PC-3 (cell line): ENCODE measurements at regions not wholly inside any gene's neighbourhood (a gene's known extent, or its start where the extent isn't known, plus 50 kb on each side); places are given as distances from the start of the nearest gene placed in this dataset.

ENCODE experiments used
- ATAC-seq: fragments of 200-7000 bp; cut with Tn5 transposase; 2 replicates; pipeline ENCODE4 v1.9.1; 2020; ENCODE audit warnings: mild to moderate bottlenecking, moderate library complexity
- BruUV-seq: library from RNA; stranded (reverse); fragments of 400-500 nt; replicated peaks from 2 replicates; lab custom pipeline; 2021; lab: Mats Ljungman, UMichigan
- CTCF ChIA-PET: fragments of 300-600 bp; sonication (Branson Sonifier 250); formaldehyde crosslinking; loops from one replicate; lab custom pipeline; 2022; ENCODE audit warnings: antibody characterized with exemption; lab: Charles Lee
- POLR2A ChIA-PET: fragments of 300-600 bp; sonication (Branson Sonifier 250); formaldehyde crosslinking; loops from one replicate; lab custom pipeline; 2022; ENCODE audit warnings: antibody characterized with exemption; ENCODE audit not compliant: unreplicated experiment; lab: Charles Lee
- DNase-seq: peaks from one replicate; pipeline ENCODE4 v3.0.0-alpha.2; 2015
- H2AFZ ChIP-seq: fragments of 300-600 bp; sonication (generic); 2 replicates; pipeline ENCODE4 v1.6.0; 2016; ENCODE audit warnings: antibody characterized with exemption, low read length
- H3F3A ChIP-seq: fragments of 300-600 bp; sonication (generic); one replicate; pipeline ENCODE4 v1.6.0; 2017; ENCODE audit warnings: antibody characterized with exemption, low read length, control low read depth, mild to moderate bottlenecking; ENCODE audit not compliant: unreplicated experiment
- H3K27ac ChIP-seq: fragments of 300-600 bp; sonication (generic); 2 replicates; pipeline ENCODE4 v1.5.1; 2016; ENCODE audit warnings: mild to moderate bottlenecking, low read length
- H3K27me3 ChIP-seq: fragments of 300-600 bp; sonication (generic); 2 replicates; pipeline ENCODE4 v1.6.1; 2016; ENCODE audit warnings: low read length, mixed read lengths
- H3K36me3 ChIP-seq: fragments of 300-600 bp; sonication (generic); 2 replicates; pipeline ENCODE4 v1.6.1; 2016; ENCODE audit warnings: low read depth, mixed run types, low read length, mixed read lengths
- H3K4me1 ChIP-seq: fragments of 300-600 bp; sonication (generic); 2 replicates; pipeline ENCODE4 v1.5.1; 2016; ENCODE audit warnings: low read length; ENCODE audit not compliant: insufficient read depth
- H3K4me2 ChIP-seq: fragments of 300-600 bp; sonication (generic); 2 replicates; pipeline ENCODE4 v1.6.0; 2016; ENCODE audit warnings: low read length
- H3K4me3 ChIP-seq: fragments of 300-600 bp; sonication (generic); 2 replicates; pipeline ENCODE4 v1.5.1; 2016; ENCODE audit warnings: mild to moderate bottlenecking, low read length, mixed read lengths
- H3K79me2 ChIP-seq: fragments of 300-600 bp; sonication (generic); 2 replicates; pipeline ENCODE4 v1.6.1; 2017; ENCODE audit warnings: low read length, mixed read lengths
- H3K9ac ChIP-seq: fragments of 300-600 bp; sonication (generic); 2 replicates; pipeline ENCODE4 v1.6.0; 2016; ENCODE audit warnings: mild to moderate bottlenecking, low read length
- H3K9me2 ChIP-seq: fragments of 300-600 bp; sonication (generic); replicated peaks from 2 replicates; pipeline ENCODE4 v1.6.1; 2016; ENCODE audit warnings: mixed run types, low read length, mixed read lengths
- H3K9me3 ChIP-seq: fragments of 300-600 bp; sonication (generic); 2 replicates; pipeline ENCODE4 v1.6.1; 2016; ENCODE audit warnings: low read length, mixed read lengths
- H4K20me1 ChIP-seq: fragments of 300-600 bp; sonication (generic); 2 replicates; pipeline ENCODE4 v1.6.1; 2016; ENCODE audit warnings: low read length, mixed read lengths
- CTCF ChIP-seq: fragments of 300-600 bp; sonication (generic); conservative IDR thresholded peaks from 2 replicates; pipeline ENCODE4 v1.5.1; 2017; ENCODE audit warnings: antibody characterized with exemption, low read depth, mild to moderate bottlenecking, low read length
- EZH2 ChIP-seq: fragments of 300-600 bp; sonication (generic); IDR thresholded peaks from one replicate; pipeline ENCODE4 v1.6.1; 2017; ENCODE audit warnings: antibody characterized with exemption, mild to moderate bottlenecking, low read length; ENCODE audit not compliant: unreplicated experiment
- EZH2phosphoT487 ChIP-seq: fragments of 300-600 bp; sonication (generic); IDR thresholded peaks from 2 replicates; pipeline ENCODE4 v1.6.1; 2018; ENCODE audit warnings: mild to moderate bottlenecking, antibody characterized with exemption, low read length, borderline replicate concordance
- intact Hi-C: fragments of 100-400 bp; cut with micrococcal nuclease; formaldehyde crosslinking; loops from 2 replicates; pipeline ENCODE4 v1.9.0; 2023

GRCh38 chr2:217291259-217291658 lies 431.4 kb upstream of the TNP1 start:
- POLR2A ChIA-PET: no interaction called here

GRCh38 chr2:217290467-217290866 lies 430.6 kb upstream of the TNP1 start:
- H3K79me2 ChIP-seq: no peaks in the 10 kb centered on the region
- H3K9me3 ChIP-seq: no peaks in the 10 kb centered on the region
- no peak overlapping the region for H3K4me3 ChIP-seq
- H3F3A ChIP-seq: no peaks in the 10 kb centered on the region
- no peak overlapping the region for H2AFZ ChIP-seq
- BruUV-seq: no TSS peak
- TF ChIP-seq EZH2phosphoT487 (no peak), EZH2 (no peak), CTCF (no peak)
- peaks cover 37% of the 10 kb centered on the region for H3K4me1 ChIP-seq
- H3K27me3 ChIP-seq: no peaks in the 10 kb centered on the region
- ChIA-PET POLR2A (no interaction called here), CTCF (no interaction called here)
- H3K9ac ChIP-seq: no peak overlapping the region
- H4K20me1 ChIP-seq: no peaks in the 10 kb centered on the region
- intact Hi-C loops: loop anchor here (10.0 kb wide), 1 partner anchor 596 kb away; the partner anchor contains the start of gene IGFBP5
- H3K4me2 ChIP-seq: peak overlapping the region; percentile 11; the same call in 1 of the 2 replicates
- no peaks in the 10 kb centered on the region for H3K9me2 ChIP-seq
- H3K27ac ChIP-seq: no peak overlapping the region
- ATAC-seq (no peak), DNase-seq (no peak)
- H3K36me3 ChIP-seq: no peaks in the 10 kb centered on the region

More at GRCh38 chr2:217291259-217291658, 431.4 kb upstream of the TNP1 start:
- ATAC-seq (peak; percentile 44; the same call in 1 of the 2 replicates), DNase-seq (peak; percentile 88)
- CTCF ChIA-PET: no interaction called here
- peaks cover 37% of the 10 kb centered on the region for H3K4me1 ChIP-seq
- no peaks in the 10 kb centered on the region for H3F3A ChIP-seq
- no TSS peak for BruUV-seq
- no peak overlapping the region for H3K27ac ChIP-seq
- H3K9ac ChIP-seq: no peak overlapping the region
- peak overlapping the region; percentile 25; the same call in 1 of the 2 replicates for H3K4me2 ChIP-seq
- intact Hi-C loops: loop anchor here (10.0 kb wide), 1 partner anchor 596 kb away; the partner anchor contains the start of gene IGFBP5
- H4K20me1 ChIP-seq: no peaks in the 10 kb centered on the region
- H3K79me2 ChIP-seq: no peaks in the 10 kb centered on the region
- H3K4me3 ChIP-seq: no peak overlapping the region
- no peak overlapping the region for H2AFZ ChIP-seq
- no peak for TF ChIP-seq EZH2
- no peak for TF ChIP-seq CTCF
- no peak for TF ChIP-seq EZH2phosphoT487
- no peaks in the 10 kb centered on the region for H3K36me3 ChIP-seq
- no peaks in the 10 kb centered on the region for H3K9me3 ChIP-seq
- H3K9me2 ChIP-seq: no peaks in the 10 kb centered on the region
- no peaks in the 10 kb centered on the region for H3K27me3 ChIP-seq

- Histone ChIP-seq H3K9me2 (no peaks in the 10 kb centered on the region), H3K4me1 (peaks cover 37% of the 10 kb centered on the region), H3K27ac (0 out of 2 replicates have a peak overlapping the region, but pooled peaks have one; percentile 9), H3K27me3 (no peaks in the 10 kb centered on the region), H3F3A (no peaks in the 10 kb centered on the region), H3K9me3 (no peaks in the 10 kb centered on the region), H3K36me3 (no peaks in the 10 kb centered on the region), H3K4me2 (peak overlapping the region; percentile 14; the same call in 1 of the 2 replicates), H3K9ac (no peak overlapping the region), H3K79me2 (no peaks in the 10 kb centered on the region), H4K20me1 (no peaks in the 10 kb centered on the region), H2AFZ (0 out of 2 replicates have a peak overlapping the region, but pooled peaks have one; percentile 21), H3K4me3 (no peak overlapping the region)
- TF ChIP-seq CTCF (no peak), EZH2 (no peak), EZH2phosphoT487 (no peak)
- DNase-seq: peak; percentile 74
- no TSS peak for BruUV-seq
- ChIA-PET CTCF (no interaction called here), POLR2A (no interaction called here)
- intact Hi-C loops: loop anchor here (10.0 kb wide), 2 partner anchors 185 to 595 kb away; partner anchors contain the start of gene IGFBP5
- peak; percentile 69 for ATAC-seq
Observed at GRCh38 chr2:217289907-217290280, 430.0 kb upstream of the TNP1 start.
